ENCODE measurements at regions not wholly inside any gene's neighbourhood (a gene's known extent, or its start where the extent isn't known, plus 50 kb on each side); places are given as distances from the start of the nearest gene placed in this dataset.

DNA sequence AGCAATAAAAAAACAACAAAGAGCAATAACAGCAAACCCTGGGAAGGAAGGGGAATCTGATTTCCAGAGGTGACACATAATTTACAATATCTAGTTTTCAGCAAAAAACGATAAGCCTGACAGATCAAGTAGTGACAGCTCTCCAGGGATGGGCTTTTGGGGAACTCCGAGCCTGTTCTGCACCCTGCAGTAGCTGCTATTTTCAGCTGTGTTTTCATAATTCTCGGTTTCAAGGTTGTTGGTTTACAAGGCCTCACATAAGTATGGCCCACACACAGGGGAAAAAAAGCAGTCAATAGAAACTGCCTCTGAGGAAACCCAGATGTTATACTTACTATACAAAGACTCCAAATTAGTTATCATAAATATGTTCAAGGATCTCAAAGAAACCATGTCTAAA, 67.7 kb upstream of the CTLA4 start:
- no peak for TF ChIP-seq CTCF (IDR thresholded peaks at IDR 0.05; ENCODE audit: borderline replicate concordance, control extremely low read depth, extremely low read depth, insufficient read depth, missing control alignments)
- in situ Hi-C loops (cut with MboI; ENCODE audit: low sequenced_read_pairs, unreplicated experiment) = loop anchor here (25.0 kb wide), 1 partner anchor 563 kb away; the partner anchor contains the start of gene CYP20A1
- peak; percentile 60 for DNase-seq (ENCODE audit: low spot score)

DNA sequence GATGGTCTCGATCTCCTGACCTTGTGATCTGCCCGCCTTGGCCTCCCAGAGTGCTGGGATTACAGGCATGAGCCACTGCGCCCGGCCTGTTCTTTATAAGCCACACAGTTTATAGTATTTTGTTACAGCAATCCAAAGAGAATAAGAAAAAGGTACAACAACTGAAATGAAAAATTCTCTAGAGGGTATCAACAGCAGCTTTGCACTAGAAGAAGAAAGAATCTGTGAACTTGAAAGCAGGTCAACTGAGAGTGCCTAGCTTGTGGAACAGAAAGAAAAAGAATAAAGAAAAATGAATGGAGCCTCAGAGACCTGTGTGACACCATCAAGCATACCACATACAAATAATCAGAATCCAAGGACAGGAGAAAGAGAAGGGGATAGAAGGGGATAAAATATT, 66.8 kb upstream of the CTLA4 start:
- in situ Hi-C loops (cut with MboI; ENCODE audit: low sequenced_read_pairs, unreplicated experiment) = loop anchor here (25.0 kb wide), 1 partner anchor 563 kb away; the partner anchor contains the start of gene CYP20A1
- no peak for DNase-seq (ENCODE audit: low spot score)

DNA sequence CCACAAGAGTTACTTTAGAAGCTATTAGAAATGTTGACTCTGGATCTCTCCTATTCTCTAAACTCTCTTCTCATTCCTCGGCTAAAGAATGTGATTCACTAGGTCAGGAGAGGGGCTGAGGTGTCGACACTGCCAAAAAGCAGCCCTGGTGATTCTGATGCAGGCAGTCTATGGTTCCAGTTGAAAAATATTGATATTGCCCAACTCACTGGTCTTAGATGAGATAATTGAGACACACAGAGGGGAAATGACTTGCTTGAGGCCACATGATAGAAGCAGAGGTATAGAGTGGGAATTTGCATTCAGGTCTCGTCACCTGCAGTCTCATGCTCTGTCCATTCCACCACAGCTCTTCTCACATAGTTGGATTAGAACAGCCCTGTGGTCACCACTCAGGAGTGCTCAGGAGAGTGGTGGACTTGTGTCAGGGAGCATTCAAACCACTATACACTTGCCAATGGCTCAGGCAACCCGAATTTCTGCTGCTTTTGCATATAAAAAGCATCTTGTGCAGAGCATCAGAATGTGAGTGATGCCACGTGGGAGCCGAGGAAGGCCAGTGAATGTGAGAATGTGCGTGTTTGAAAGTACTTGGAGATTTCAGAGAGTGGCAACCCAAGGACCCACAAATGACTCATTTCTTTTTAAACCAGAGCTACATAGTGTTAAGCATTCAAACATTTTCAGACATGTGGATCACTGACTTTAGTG, 65.1 kb upstream of the CTLA4 start:
- in situ Hi-C loops (cut with MboI; ENCODE audit: low sequenced_read_pairs, unreplicated experiment) = loop anchor here (25.0 kb wide), 1 partner anchor 565 kb away; the partner anchor contains the start of gene CYP20A1
- TF ChIP-seq CTCF (IDR thresholded peaks at IDR 0.05; ENCODE audit: borderline replicate concordance, control extremely low read depth, extremely low read depth, insufficient read depth, missing control alignments) = no peak
- no peak for DNase-seq (ENCODE audit: low spot score)

More for the DNA sequence above, 66.8 kb upstream of the CTLA4 start:
- no peak for TF ChIP-seq CTCF (IDR thresholded peaks at IDR 0.05; ENCODE audit: borderline replicate concordance, control extremely low read depth, extremely low read depth, insufficient read depth, missing control alignments)

- TF ChIP-seq CTCF (IDR thresholded peaks at IDR 0.05; ENCODE audit: borderline replicate concordance, control extremely low read depth, extremely low read depth, insufficient read depth, missing control alignments) = no peak
- in situ Hi-C loops (cut with MboI; ENCODE audit: low sequenced_read_pairs, unreplicated experiment) = loop anchor here (25.0 kb wide), 1 partner anchor 566 kb away; the partner anchor contains the start of gene CYP20A1
- DNase-seq (ENCODE audit: low spot score) = no peak
Observed at GRCh38 chr2:203803053-203803429, 64.5 kb upstream of the CTLA4 start.

GRCh38 chr2:203804070-203804469, 63.5 kb upstream of the CTLA4 start:
- in situ Hi-C loops (cut with MboI; ENCODE audit: low sequenced_read_pairs, unreplicated experiment) = loop anchor here (25.0 kb wide), 1 partner anchor 567 kb away; the partner anchor contains the start of gene CYP20A1
- DNase-seq (ENCODE audit: low spot score) = no peak
- TF ChIP-seq CTCF (IDR thresholded peaks at IDR 0.05; ENCODE audit: borderline replicate concordance, control extremely low read depth, extremely low read depth, insufficient read depth, missing control alignments) = no peak

- in situ Hi-C loops (cut with MboI; ENCODE audit: low sequenced_read_pairs, unreplicated experiment) = loop anchor here (25.0 kb wide), 1 partner anchor 568 kb away; the partner anchor contains the start of gene CYP20A1
- TF ChIP-seq CTCF (IDR thresholded peaks at IDR 0.05; ENCODE audit: borderline replicate concordance, control extremely low read depth, extremely low read depth, insufficient read depth, missing control alignments) = no peak
Observed at GRCh38 chr2:203804764-203805485, 62.6 kb upstream of the CTLA4 start.

More at GRCh38 chr2:203804764-203805485, 62.6 kb upstream of the CTLA4 start:
- no peak for DNase-seq (ENCODE audit: low spot score)

All from GM13976 (cell line).